Transverse colon (tissue), 4 donors: ENCODE measurements at regions not wholly inside any gene's neighbourhood (a gene's known extent, or its start where the extent isn't known, plus 50 kb on each side); places are given as distances from the start of the nearest gene placed in this dataset.

Experiments used
- DNase-seq: peaks from one replicate; pipeline ENCODE4 v3.0.0-alpha.2; 2019
- H3K27ac ChIP-seq, 4 donors: fragments of 200-600 bp; sonication (generic); 2 replicates each; pipeline ENCODE4 v1.5.1; 2016 to 2018; ENCODE audit warnings: inconsistent platforms in 4 of 4
- H3K27me3 ChIP-seq: fragments of 200-600 bp; sonication (generic); 2 replicates; pipeline ENCODE4 v1.5.1; 2017; ENCODE audit warnings: inconsistent platforms
- H3K36me3 ChIP-seq, 4 donors: fragments of 200-600 bp; sonication (generic); 2 replicates each; pipeline ENCODE4 v1.5.1; 2017 to 2019; ENCODE audit warnings: inconsistent platforms in 4 of 4
- H3K4me1 ChIP-seq, 4 donors: fragments of 200-600 bp; sonication (generic); 2 replicates each; pipeline ENCODE4 v1.5.1; 2017 to 2020; ENCODE audit warnings: inconsistent platforms in 4 of 4
- H3K4me3 ChIP-seq, 4 donors: fragments of 200-600 bp; sonication (generic); 1 replicate in 1 of 4; 2 replicates in 3 of 4; pipeline versions ENCODE4 v1.5.1 to v1.6.1; 2017 to 2019; ENCODE audit warnings: inconsistent platforms in 4 of 4
- H3K9me3 ChIP-seq, 2 donors: fragments of 200-600 bp; sonication (generic); 2 replicates each; pipeline ENCODE4 v1.5.1; 2017 to 2019; ENCODE audit warnings: inconsistent platforms in 2 of 2
- CTCF ChIP-seq, 5 experiments: fragments of 200-600 bp in 3 of 5; fragments of 450-650 bp in 2 of 5; sonication (generic) in 3 of 5; IDR thresholded peaks; 1 replicate in 2 of 5; 2 replicates in 3 of 5; pipeline ENCODE4 v1.5.1; 2016 to 2017; ENCODE audit warnings: antibody characterized with exemption in 5 of 5, inconsistent platforms in 3 of 5, mild to moderate bottlenecking in 2 of 5, moderate library complexity in 1 of 5
- EP300 ChIP-seq: sonication (generic); formaldehyde crosslinking; IDR thresholded peaks from one replicate; pipeline ENCODE4 v1.6.1; 2017; ENCODE audit warnings: antibody characterized with exemption, low read depth
- POLR2A ChIP-seq: fragments of 450-650 bp; IDR thresholded peaks from one replicate; pipeline ENCODE4 v1.6.1; 2016; ENCODE audit warnings: antibody characterized with exemption, mild to moderate bottlenecking, moderate library complexity
- POLR2AphosphoS5 ChIP-seq, 3 donors: sonication (generic); formaldehyde crosslinking; IDR thresholded peaks; one replicate each; pipeline ENCODE4 v1.6.1; 2016; ENCODE audit warnings: antibody characterized with exemption in 3 of 3
- WGBS, 2 donors: methylation state at CpG; one replicate each; pipeline ENCODE4 v1.1.5; 2018; ENCODE audit warnings: low coverage in 1 of 2; 5-methylcytosine and 5-hydroxymethylcytosine counted together
- in situ Hi-C, 4 donors: fragments of 200-750 bp; cut with MboI; loops; one replicate each; pipeline versions ENCODE4 v1.15.0 to v1.15.1; 2017; ENCODE audit warnings: low sequenced_read_pairs in 3 of 4, low pct_ligation_motif_present in 1 of 4, low pct_unique_long_range_greater_than_20kb in 1 of 4
- intact Hi-C: fragments of 100-400 bp; cut with DNase I; formaldehyde crosslinking; loops from one replicate; pipeline ENCODE4 v1.15.1; 2023; ENCODE audit warnings: low total_unique reads

- H3K27me3 ChIP-seq, result no peaks in the 10 kb centered on the region
- no peak for TF ChIP-seq EP300
- no peak for TF ChIP-seq POLR2AphosphoS5 (IDR thresholded peaks at IDR 0.05)
- no peak for TF ChIP-seq CTCF (IDR thresholded peaks at IDR 0.05)
- TF ChIP-seq POLR2A, result no peak
- DNase-seq, result no peak
- intact Hi-C loops, result no loop called here
- H3K4me3 ChIP-seq, result no peak overlapping the region
- WGBS, 2 donors, result 70 to 85% methylated on average over 1 of the region's 1 CpG
- in situ Hi-C loops, result no loop called here
- no peak overlapping the region for H3K27ac ChIP-seq
- no peaks in the 10 kb centered on the region for H3K9me3 ChIP-seq
- H3K4me1 ChIP-seq, result no peaks in the 10 kb centered on the region
- no peaks in the 10 kb centered on the region for H3K36me3 ChIP-seq
Observed at GRCh38 chr1:69376408-69376807, 191.3 kb upstream of the LRRC7 start.

DNA sequence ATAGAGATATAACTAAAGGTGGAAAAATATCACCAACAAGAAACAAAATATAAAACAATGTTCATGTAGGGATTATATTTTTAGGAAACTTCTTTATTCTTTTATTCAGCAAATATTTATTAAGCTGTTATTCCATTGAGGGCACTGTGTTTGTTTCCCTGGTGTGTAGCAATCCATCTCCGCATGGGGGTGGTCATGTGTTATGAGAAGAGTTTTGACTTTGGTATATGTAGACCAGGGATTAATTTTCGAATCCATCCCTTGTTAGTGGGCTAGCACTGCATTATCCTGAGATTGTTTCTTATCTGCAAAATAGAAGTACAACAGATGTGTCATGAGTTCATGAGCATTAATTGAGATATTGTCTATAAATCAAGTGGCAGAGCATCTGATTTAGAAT, 190.2 kb upstream of the LRRC7 start:
- intact Hi-C loops (no loop called here), in situ Hi-C loops (no loop called here)
- TF ChIP-seq POLR2AphosphoS5 (IDR thresholded peaks at IDR 0.05) (no peak), CTCF (IDR thresholded peaks at IDR 0.05) (no peak), POLR2A (no peak), EP300 (no peak)
- H3K36me3 ChIP-seq, result no peaks in the 10 kb centered on the region
- WGBS, 2 donors, result 63 to 100% methylated on average over 1 to 2 of the region's 2 CpGs
- DNase-seq, result no peak
- no peak overlapping the region for H3K4me3 ChIP-seq
- no peaks in the 10 kb centered on the region for H3K9me3 ChIP-seq
- H3K27me3 ChIP-seq, result no peaks in the 10 kb centered on the region
- no peaks in the 10 kb centered on the region for H3K4me1 ChIP-seq
- H3K27ac ChIP-seq, result no peak overlapping the region

- H3K4me1 ChIP-seq, result no peaks in the 10 kb centered on the region
- intact Hi-C loops, result no loop called here
- H3K27ac ChIP-seq, result no peak overlapping the region
- in situ Hi-C loops, result no loop called here
- DNase-seq, result no peak
- H3K27me3 ChIP-seq, result no peaks in the 10 kb centered on the region
- H3K9me3 ChIP-seq, result no peaks in the 10 kb centered on the region
- no peaks in the 10 kb centered on the region for H3K36me3 ChIP-seq
- H3K4me3 ChIP-seq, result no peak overlapping the region
- no peak for TF ChIP-seq POLR2AphosphoS5 (IDR thresholded peaks at IDR 0.05)
- no peak for TF ChIP-seq CTCF (IDR thresholded peaks at IDR 0.05)
- TF ChIP-seq EP300, result no peak
- TF ChIP-seq POLR2A, result no peak
Observed at GRCh38 chr1:69388044-69388443, 179.7 kb upstream of the LRRC7 start.

DNA sequence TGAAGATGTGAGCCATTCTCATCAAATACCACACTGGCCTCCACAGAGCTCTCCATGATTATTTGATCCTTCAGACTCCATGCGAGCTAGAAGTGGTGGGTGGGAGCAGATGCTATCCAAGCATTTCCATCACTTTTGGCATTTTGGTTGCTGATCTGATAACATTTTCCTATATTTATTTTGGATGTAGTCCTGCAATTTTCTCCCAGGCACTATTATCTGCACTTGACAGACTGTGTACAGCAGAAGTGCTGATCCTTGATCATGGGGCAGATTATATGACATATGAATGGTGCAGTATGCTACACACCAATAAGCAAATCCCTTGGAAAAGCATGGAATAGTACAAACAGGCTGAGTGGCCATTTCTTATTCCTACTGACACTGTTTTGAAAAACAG, 167.6 kb upstream of the LRRC7 start:
- H3K27me3 ChIP-seq, result no peaks in the 10 kb centered on the region
- in situ Hi-C loops (no loop called here), intact Hi-C loops (no loop called here)
- TF ChIP-seq EP300 (no peak), CTCF (IDR thresholded peaks at IDR 0.05) (no peak), POLR2AphosphoS5 (IDR thresholded peaks at IDR 0.05) (no peak), POLR2A (no peak)
- no peaks in the 10 kb centered on the region for H3K4me1 ChIP-seq
- no peaks in the 10 kb centered on the region for H3K9me3 ChIP-seq
- no peaks in the 10 kb centered on the region for H3K36me3 ChIP-seq
- DNase-seq, result no peak
- no peak overlapping the region for H3K4me3 ChIP-seq
- WGBS, 2 donors, result 78 to 100% methylated on average over 1 of the region's 1 CpG
- H3K27ac ChIP-seq, result no peak overlapping the region
